ENCODE measurements at regions not wholly inside any gene's neighbourhood (a gene's known extent, or its start where the extent isn't known, plus 50 kb on each side); places are given as distances from the start of the nearest gene placed in this dataset.

- DNase-seq (no peak), ATAC-seq (no peak)
- Histone ChIP-seq H3K9me3 (no peaks in the 10 kb centered on the region), H3K27ac (no peak overlapping the region), H3K27me3 (no peaks in the 10 kb centered on the region), H3K4me3 (no peak overlapping the region), H3K4me1 (no peaks in the 10 kb centered on the region), H3K36me3 (no peaks in the 10 kb centered on the region)
- intact Hi-C loops (cut with DNase I) = no loop called here
- TF ChIP-seq CTCF (IDR thresholded peaks at IDR 0.05) = no peak
Measured at GRCh38 chr6:164185471-164185871, 771.0 kb downstream of the QKI start.

- H3K9me3 ChIP-seq = no peaks in the 10 kb centered on the region
- no peak overlapping the region for H3K4me3 ChIP-seq
- H3K27me3 ChIP-seq = no peaks in the 10 kb centered on the region
- DNase-seq (no peak), ATAC-seq (no peak)
- intact Hi-C loops (cut with DNase I) = no loop called here
- no peak overlapping the region for H3K27ac ChIP-seq
- H3K4me1 ChIP-seq = no peaks in the 10 kb centered on the region
- no peaks in the 10 kb centered on the region for H3K36me3 ChIP-seq
- no peak for TF ChIP-seq CTCF (IDR thresholded peaks at IDR 0.05)
Measured at GRCh38 chr6:164184410-164184809, 769.9 kb downstream of the QKI start.

- no peak for DNase-seq
- no peaks in the 10 kb centered on the region for H3K9me3 ChIP-seq
- no peaks in the 10 kb centered on the region for H3K4me1 ChIP-seq
- no peak for TF ChIP-seq CTCF (IDR thresholded peaks at IDR 0.05)
- H3K27ac ChIP-seq = no peak overlapping the region
- no peak for ATAC-seq
- intact Hi-C loops (cut with DNase I) = no loop called here
- H3K4me3 ChIP-seq = no peak overlapping the region
- H3K36me3 ChIP-seq = no peaks in the 10 kb centered on the region
- no peaks in the 10 kb centered on the region for H3K27me3 ChIP-seq
Measured at GRCh38 chr6:164183556-164184123, 769.1 kb downstream of the QKI start.

GRCh38 chr6:164178679-164179332 is 764.3 kb downstream of the QKI start:
- H3K9me3 ChIP-seq = no peaks in the 10 kb centered on the region
- no peak for ATAC-seq
- H3K27ac ChIP-seq = no peak overlapping the region
- no peak overlapping the region for H3K4me3 ChIP-seq
- H3K27me3 ChIP-seq = no peaks in the 10 kb centered on the region
- no peak for TF ChIP-seq CTCF (IDR thresholded peaks at IDR 0.05)
- H3K4me1 ChIP-seq = no peaks in the 10 kb centered on the region
- no peaks in the 10 kb centered on the region for H3K36me3 ChIP-seq
- intact Hi-C loops (cut with DNase I) = no loop called here
- DNase-seq = no peak

GRCh38 chr6:164169355-164169754 is 754.8 kb downstream of the QKI start:
- TF ChIP-seq CTCF (IDR thresholded peaks at IDR 0.05) = no peak
- Histone ChIP-seq H3K27ac (no peak overlapping the region), H3K4me3 (no peak overlapping the region), H3K36me3 (no peaks in the 10 kb centered on the region), H3K27me3 (no peaks in the 10 kb centered on the region), H3K4me1 (no peaks in the 10 kb centered on the region), H3K9me3 (no peaks in the 10 kb centered on the region)
- intact Hi-C loops (cut with DNase I) = no loop called here
- no peak for ATAC-seq
- no peak for DNase-seq
